OCI-LY7 (cell line): ENCODE measurements at regions not wholly inside any gene's neighbourhood (a gene's known extent, or its start where the extent isn't known, plus 50 kb on each side); places are given as distances from the start of the nearest gene placed in this dataset.

Source experiments
- BruUV-seq: library from RNA; stranded (reverse); fragments of 400-500 nt; replicated peaks from 2 replicates; lab custom pipeline; 2021; lab: Mats Ljungman, UMichigan
- CTCF ChIA-PET: fragments of 300-600 bp; sonication (Branson Sonifier 250); formaldehyde crosslinking; loops from one replicate; lab custom pipeline; 2022; ENCODE audit warnings: antibody characterized with exemption; ENCODE audit not compliant: unreplicated experiment; lab: Charles Lee
- POLR2A ChIA-PET: fragments of 300-600 bp; sonication (Branson Sonifier 250); formaldehyde crosslinking; loops from one replicate; lab custom pipeline; 2022; ENCODE audit warnings: antibody characterized with exemption; lab: Charles Lee
- DNase-seq: peaks from one replicate; pipeline ENCODE4 v3.0.0-alpha.2; 2015; ENCODE audit warnings: low spot score
- H2AFZ ChIP-seq: fragments of 200-600 bp; sonication (generic), shearing (Covaris generic); 2 replicates; pipeline ENCODE4 v1.6.1; 2014; ENCODE audit warnings: mild to moderate bottlenecking, antibody characterized with exemption, low read length, moderate library complexity
- H3K27ac ChIP-seq: fragments of 200-600 bp; sonication (generic); 2 replicates; pipeline ENCODE4 v1.5.1; 2014; ENCODE audit warnings: mixed run types, low read depth, mild to moderate bottlenecking, moderate library complexity, low read length, inconsistent platforms; ENCODE audit not compliant: poor library complexity, severe bottlenecking
- H3K36me3 ChIP-seq: fragments of 200-600 bp; sonication (generic); 2 replicates; pipeline ENCODE4 v1.6.1; 2014; ENCODE audit warnings: mild to moderate bottlenecking, antibody characterized with exemption, low read length, moderate library complexity, mixed read lengths; ENCODE audit not compliant: insufficient read depth
- H3K4me1 ChIP-seq: fragments of 200-600 bp; sonication (generic); 2 replicates; pipeline ENCODE4 v1.5.1; 2014; ENCODE audit warnings: mild to moderate bottlenecking, low read length; ENCODE audit not compliant: insufficient read depth, poor library complexity, severe bottlenecking
- H3K4me2 ChIP-seq: fragments of 200-600 bp; sonication (generic); 2 replicates; pipeline ENCODE4 v1.6.1; 2014; ENCODE audit warnings: mild to moderate bottlenecking, low read length
- H3K4me3 ChIP-seq: fragments of 200-600 bp; sonication (generic); 2 replicates; pipeline ENCODE4 v1.5.1; 2014; ENCODE audit warnings: mild to moderate bottlenecking, low read depth, low read length; ENCODE audit not compliant: poor library complexity, severe bottlenecking
- H3K79me2 ChIP-seq: fragments of 200-600 bp; sonication (generic); 2 replicates; pipeline ENCODE4 v1.6.1; 2016; ENCODE audit warnings: low read depth, mild to moderate bottlenecking, low read length, moderate library complexity, mixed read lengths; ENCODE audit not compliant: insufficient read depth
- H3K9me2 ChIP-seq: fragments of 200-600 bp; sonication (generic); 2 replicates; pipeline ENCODE4 v1.6.1; 2016; ENCODE audit warnings: mild to moderate bottlenecking, low read length, mixed read lengths; ENCODE audit not compliant: insufficient read depth
- H3K9me3 ChIP-seq: fragments of 200-600 bp; sonication (generic); 2 replicates; pipeline ENCODE4 v1.6.1; 2014; ENCODE audit warnings: mild to moderate bottlenecking, mixed run types, low read length, mixed read lengths
- H4K20me1 ChIP-seq: fragments of 200-600 bp; sonication (generic); 2 replicates; pipeline ENCODE4 v1.6.1; 2014; ENCODE audit warnings: mild to moderate bottlenecking, antibody characterized with exemption, low read length, moderate library complexity, mixed read lengths; ENCODE audit not compliant: insufficient read depth
- EZH2phosphoT487 ChIP-seq: fragments of 200-600 bp; sonication (generic); IDR thresholded peaks from 2 replicates; pipeline ENCODE4 v1.6.1; 2018; ENCODE audit warnings: low read depth, borderline replicate concordance, mild to moderate bottlenecking, mixed run types, antibody characterized with exemption, low read length, moderate library complexity, mixed read lengths
- intact Hi-C: fragments of 100-400 bp; cut with micrococcal nuclease; formaldehyde crosslinking; loops from one replicate; pipeline ENCODE4 v1.10.0; 2022; ENCODE audit not compliant: unreplicated experiment
- TF ChIP-seq, protein P1 (sequence below): fragments of 200-600 bp; sonication (generic); conservative IDR thresholded peaks from 2 replicates; pipeline ENCODE4 v1.5.1; 2014; ENCODE audit warnings: mild to moderate bottlenecking, antibody characterized with exemption, low read length, moderate library complexity, mixed read lengths

DNA sequence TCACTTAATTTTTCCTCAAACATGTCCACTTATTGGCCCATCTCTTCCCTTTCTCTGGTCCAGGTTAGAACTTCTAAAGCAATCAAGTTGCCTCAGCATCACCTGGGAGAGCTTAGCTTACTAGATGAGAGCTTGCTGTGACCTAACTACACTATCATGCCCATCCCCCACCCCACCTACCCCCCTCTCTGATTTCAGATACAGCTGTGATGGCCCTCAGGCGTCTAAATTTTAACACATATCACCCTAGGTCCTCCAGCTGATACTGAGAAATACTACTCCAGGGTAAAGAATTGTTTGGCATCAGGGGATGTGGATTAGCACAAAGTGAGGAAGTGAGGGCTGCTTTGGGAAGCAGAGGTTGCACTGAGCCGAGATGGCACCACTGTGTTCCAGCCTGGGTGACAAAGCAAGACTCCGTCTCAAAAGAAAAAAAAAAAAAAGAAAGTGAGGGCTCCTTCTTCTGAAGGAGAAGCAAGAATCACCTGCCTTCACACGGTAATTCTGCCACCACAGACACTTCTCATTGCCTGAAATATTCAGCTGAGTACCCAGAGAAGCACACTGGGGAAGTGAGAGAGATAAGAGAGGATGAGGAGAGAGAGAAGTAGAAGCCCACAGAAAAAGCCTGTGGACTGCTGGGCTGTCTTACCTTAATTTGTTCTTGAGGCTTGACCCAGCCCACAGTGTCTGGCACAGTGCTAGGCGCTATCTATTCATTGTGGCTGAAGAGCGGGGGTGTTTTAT, 263.4 kb downstream of the ASXL3 start:
- H3K4me2 ChIP-seq, result peak overlapping the region; percentile 53
- H3K27ac ChIP-seq, result peak overlapping the region; percentile 88
- peak; percentile 74 for DNase-seq
- CTCF ChIA-PET, result interaction anchor here (2.1 kb wide), 1 partner anchor 10 kb away, joined by 5 read pairs; no protein-coding TSS in a partner anchor
- no peaks in the 10 kb centered on the region for H3K9me2 ChIP-seq
- no peaks in the 10 kb centered on the region for H3K9me3 ChIP-seq
- no peaks in the 10 kb centered on the region; the same call in 1 of the 2 replicates for H3K36me3 ChIP-seq
- POLR2A ChIA-PET, result interaction anchor here (0.7 to 6.4 kb wide), 9 partner anchors 9 to 137 kb away, joined by 3 to 133 read pairs (median 4); no protein-coding TSS in a partner anchor
- no TSS peak for BruUV-seq
- TF ChIP-seq, protein P1, sequence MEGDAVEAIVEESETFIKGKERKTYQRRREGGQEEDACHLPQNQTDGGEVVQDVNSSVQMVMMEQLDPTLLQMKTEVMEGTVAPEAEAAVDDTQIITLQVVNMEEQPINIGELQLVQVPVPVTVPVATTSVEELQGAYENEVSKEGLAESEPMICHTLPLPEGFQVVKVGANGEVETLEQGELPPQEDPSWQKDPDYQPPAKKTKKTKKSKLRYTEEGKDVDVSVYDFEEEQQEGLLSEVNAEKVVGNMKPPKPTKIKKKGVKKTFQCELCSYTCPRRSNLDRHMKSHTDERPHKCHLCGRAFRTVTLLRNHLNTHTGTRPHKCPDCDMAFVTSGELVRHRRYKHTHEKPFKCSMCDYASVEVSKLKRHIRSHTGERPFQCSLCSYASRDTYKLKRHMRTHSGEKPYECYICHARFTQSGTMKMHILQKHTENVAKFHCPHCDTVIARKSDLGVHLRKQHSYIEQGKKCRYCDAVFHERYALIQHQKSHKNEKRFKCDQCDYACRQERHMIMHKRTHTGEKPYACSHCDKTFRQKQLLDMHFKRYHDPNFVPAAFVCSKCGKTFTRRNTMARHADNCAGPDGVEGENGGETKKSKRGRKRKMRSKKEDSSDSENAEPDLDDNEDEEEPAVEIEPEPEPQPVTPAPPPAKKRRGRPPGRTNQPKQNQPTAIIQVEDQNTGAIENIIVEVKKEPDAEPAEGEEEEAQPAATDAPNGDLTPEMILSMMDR, result no peak
- TF ChIP-seq EZH2phosphoT487, result no peak
- intact Hi-C loops, result loop anchor here (1.0 kb wide), 2 partner anchors 10 to 32 kb away; no protein-coding TSS in a partner anchor
- H3K4me1 ChIP-seq, result peaks cover 82% of the 10 kb centered on the region
- H4K20me1 ChIP-seq, result no peaks in the 10 kb centered on the region
- peak overlapping the region; percentile 30 for H3K4me3 ChIP-seq
- H2AFZ ChIP-seq, result peak overlapping the region; percentile 55
- H3K79me2 ChIP-seq, result no peaks in the 10 kb centered on the region

DNA sequence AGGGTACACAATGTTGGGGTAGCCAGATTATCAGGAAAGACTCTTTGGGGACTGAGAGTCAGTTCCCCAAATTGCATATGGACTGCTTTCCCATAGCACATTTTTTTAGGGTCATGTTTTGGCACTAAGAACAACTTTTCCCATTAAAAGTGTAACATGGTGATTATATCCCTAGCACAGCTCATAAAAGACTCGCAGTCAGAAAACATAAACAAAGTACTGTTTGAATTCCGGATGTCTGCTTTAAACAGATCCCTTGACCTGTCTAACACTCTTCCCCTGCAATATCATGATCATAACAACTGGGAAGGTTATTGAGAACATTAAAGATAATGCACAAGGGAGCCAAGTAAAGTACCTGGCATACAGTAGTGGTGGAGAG, 262.2 kb downstream of the ASXL3 start:
- intact Hi-C loops, result no loop called here
- POLR2A ChIA-PET, result interaction anchor here (1.3 to 6.4 kb wide), 4 partner anchors 7 to 14 kb away, joined by 4 to 133 read pairs (median 5); no protein-coding TSS in a partner anchor
- Histone ChIP-seq H3K79me2 (no peaks in the 10 kb centered on the region), H3K4me1 (peaks cover 74% of the 10 kb centered on the region), H4K20me1 (no peaks in the 10 kb centered on the region), H3K27ac (peak overlapping the region; percentile 88), H3K9me2 (no peaks in the 10 kb centered on the region), H3K9me3 (no peaks in the 10 kb centered on the region), H2AFZ (peak overlapping the region; percentile 54; the same call in 1 of the 2 replicates), H3K4me3 (no peak overlapping the region), H3K4me2 (peak overlapping the region; percentile 53), H3K36me3 (no peaks in the 10 kb centered on the region)
- CTCF ChIA-PET, result interaction anchor here (2.1 kb wide), 1 partner anchor 11 kb away, joined by 5 read pairs; no protein-coding TSS in a partner anchor
- no peak for DNase-seq
- no TSS peak for BruUV-seq
- TF ChIP-seq EZH2phosphoT487, result no peak
- TF ChIP-seq, protein P1, result no peak
